NCI-H1048 (cell line): ENCODE measurements at regions not wholly inside any gene's neighbourhood (a gene's known extent, or its start where the extent isn't known, plus 50 kb on each side); places are given as distances from the start of the nearest gene placed in this dataset.

Source experiments
- DNase-seq: peaks from one replicate; lab custom pipeline; 2025; lab: John Stamatoyannopoulos, UW

DNA sequence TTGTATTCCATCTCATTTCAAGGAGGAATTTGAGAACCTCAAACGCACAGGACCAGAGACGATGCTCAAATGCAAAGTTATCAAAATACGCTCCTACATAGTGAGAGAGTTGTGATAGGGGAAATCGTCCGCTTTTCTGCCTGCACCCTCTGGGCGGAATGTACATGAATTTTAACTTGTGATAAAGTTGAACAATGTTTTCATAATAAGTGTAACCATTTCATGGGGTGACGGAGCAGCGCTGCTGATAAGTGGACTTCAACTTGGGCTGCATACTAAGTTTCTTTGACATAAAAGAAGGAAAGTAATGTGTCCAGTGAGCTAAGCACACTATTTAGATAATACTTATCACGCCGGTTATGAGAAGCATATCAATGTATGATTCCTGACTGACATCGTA, 497.5 kb upstream of the MGMT start:
- DNase-seq, result no peak

DNA sequence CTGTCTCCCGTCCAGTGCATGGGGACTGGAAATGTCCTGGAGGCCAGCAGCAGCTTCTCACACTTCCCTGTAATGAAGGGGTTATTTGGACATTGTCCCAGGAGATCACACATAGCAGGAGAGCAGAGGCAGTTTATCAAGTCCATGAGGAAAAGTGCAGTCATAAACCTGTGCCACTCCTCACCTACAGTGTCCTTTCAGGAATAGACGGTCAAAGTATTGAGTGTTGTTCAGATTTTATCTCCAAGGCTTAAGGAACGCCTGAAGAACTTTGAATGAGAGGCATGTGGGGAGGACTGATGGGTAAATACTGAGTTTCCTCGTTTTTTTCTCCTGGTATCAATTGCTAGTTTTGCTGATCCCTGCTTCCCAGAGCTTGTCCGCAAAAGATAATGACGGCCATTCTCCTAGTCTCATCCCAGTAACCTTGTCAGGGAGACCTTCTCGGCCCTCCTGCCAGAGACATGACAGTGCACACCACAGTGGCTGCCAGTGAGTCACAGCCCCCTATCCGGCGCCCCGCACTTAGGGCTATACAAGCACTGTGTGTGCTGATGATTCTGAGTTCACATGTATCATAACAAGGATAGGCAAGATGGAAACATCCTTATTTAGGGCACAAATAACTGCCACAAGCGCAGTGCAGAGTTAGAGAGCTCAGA, 495.5 kb upstream of the MGMT start:
- DNase-seq, result no peak

DNA sequence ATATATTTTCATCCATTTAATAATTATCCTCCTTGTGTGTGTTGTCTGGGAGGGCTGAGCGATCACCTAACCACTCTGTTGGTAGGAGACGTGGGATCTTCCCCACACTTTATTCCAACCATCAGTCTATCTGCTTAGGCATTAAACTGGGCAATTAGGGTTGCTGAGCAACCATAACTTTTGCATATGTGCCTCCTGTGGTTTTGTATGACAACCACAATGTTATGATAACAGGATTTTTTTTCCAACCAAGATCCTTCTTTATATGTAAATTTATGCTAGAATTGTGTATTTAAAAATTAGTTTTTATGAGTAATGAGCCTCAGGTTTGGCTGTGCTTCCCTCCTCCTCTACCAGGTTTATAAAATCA, 495.0 kb upstream of the MGMT start:
- DNase-seq, result no peak

DNA sequence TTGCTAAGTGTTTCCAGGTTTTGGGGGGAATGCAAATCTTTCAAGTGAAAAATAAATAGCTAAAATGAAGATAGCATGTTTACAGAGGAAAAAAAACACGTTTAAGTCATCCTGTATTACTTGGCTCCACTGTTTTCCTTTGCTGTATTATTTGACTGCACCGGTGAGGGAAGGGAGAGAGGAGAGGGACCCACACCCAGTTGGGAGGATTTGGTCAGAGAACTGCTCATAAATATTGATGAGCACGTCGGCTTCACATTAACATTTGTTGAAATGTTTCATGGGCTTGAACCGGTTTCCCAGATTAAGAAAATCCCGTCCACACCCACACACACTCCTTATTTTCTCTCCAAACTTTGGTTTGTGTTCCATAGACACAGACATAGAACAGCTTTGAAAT, 493.8 kb upstream of the MGMT start:
- DNase-seq, result no peak

DNA sequence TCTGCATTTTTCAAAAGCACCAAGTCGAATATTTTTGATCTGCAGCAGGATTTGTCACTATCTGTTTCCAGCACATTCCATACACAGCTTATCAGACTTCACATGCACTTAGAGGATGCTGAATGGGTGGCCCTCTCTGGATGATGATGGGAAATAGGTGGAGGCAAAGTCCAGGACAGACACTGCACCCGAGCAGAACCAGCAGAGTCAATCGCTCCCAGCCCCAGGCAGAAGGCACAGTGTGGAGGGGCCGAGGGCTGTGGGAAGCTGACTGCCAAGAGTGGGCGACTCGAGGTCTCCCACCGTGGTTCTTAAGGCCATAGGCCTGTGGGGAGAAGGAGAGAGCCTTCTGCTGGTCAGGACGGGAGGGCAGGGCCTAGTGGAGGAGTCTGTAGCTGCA, 490.2 kb upstream of the MGMT start:
- no peak for DNase-seq

DNA sequence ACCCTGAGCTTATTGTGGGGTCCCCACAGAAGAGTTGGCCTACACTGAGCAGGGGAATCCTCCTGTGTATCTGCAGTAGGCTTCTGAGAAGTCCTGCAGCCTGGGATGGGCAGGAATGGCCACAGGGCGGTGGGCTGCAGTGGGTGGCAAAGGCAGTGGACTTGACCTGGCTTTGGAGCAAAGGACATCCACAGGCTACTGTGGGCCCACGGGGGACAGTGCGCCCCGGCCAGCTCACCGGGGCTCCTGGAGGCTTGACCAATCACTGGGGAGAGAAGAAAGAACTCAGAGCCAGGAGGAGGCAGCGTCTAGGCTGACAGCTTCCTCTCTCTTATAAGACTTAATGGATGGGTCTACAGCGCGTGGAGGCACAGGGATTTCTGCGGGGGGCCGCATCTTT, 488.8 kb upstream of the MGMT start:
- DNase-seq, result no peak

DNA sequence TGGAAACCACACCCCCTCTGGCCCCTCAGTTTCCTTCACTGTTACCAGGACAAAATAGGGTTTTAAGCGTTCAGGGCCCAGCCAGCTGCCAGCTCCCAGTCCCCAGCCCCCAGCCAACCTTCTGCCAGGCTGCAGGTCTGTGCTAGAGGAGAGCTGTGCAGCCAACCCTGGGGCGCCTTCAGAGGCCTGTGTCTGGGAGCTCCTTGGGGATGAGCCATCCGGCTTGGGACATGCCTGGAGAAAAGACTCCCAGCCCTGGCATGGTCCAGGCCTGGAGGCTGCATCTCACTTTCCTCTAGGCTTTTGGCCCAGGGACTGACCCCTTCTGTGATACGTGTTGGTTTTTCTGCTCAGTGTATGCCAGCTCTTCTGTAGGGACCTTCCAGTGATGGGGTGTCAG, 487.6 kb upstream of the MGMT start:
- DNase-seq, result no peak

DNA sequence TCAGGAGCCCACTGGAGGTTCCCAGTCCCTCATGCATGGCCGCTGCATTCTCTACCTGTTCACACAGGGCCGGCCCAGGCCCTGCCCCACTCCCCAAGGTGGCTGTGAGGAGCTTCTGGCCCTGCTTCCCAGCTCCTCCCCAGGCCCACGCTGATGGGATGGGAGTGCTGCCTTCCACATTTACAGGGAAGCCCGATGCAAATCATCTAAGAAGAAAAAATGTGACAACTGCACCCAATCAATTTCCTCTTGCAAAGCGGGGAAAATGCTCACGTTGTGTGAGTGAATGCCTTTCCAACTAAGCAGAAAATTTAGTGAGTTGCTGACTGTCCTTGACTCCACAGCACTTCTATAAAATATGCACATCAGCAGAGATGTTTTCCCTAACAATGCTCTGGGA, 485.8 kb upstream of the MGMT start:
- DNase-seq, result no peak

DNA sequence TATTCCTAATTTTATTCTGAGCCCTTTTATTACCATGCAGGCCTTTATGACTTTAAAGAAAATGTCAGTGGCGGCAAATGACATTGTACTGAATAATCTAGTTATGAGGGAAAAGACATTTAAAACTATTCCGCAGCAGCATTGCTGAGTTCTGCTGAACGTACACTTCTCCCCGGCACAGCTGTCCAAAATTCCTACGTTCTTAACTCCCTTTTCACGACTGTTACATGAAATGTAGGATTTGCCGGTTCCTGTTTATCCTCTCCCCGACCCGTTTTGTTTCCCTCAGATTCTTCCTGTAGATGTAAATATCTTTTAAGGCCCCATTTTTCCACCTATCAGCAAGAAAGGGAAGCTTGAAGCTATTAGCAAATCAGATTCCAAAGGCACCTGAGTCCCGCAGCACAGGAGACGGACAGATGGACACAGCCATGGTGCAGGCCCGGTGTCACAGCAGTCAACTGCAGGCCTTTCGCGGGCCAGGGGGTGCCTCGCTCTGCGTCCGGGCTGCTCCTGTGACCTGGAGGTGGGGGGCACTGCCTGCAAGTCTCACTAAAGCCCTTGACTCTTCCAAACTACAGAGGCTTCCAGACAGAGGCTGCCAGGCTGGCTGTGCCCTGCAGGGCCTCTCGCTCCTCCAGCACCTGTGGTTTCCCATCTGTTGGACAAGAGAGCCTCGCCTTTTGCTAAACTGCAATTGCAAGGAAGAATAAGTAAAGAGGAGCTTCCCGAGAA, 485.0 kb upstream of the MGMT start:
- no peak for DNase-seq

DNA sequence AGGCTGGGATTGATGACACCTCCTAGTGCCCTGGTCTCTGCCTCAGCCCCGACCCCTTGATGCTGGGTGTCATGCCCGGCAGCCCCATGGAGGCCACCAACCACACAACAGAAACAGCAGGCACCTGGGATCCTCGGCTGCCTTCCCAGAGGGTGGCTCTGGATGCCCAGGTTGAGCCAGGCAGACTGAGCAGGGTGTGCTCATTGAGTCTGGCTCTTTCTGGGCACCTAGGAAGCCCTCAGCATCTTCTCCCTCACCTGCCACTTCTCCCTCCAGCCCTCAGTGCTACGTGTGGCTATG, 484.5 kb upstream of the MGMT start:
- DNase-seq, result no peak

DNA sequence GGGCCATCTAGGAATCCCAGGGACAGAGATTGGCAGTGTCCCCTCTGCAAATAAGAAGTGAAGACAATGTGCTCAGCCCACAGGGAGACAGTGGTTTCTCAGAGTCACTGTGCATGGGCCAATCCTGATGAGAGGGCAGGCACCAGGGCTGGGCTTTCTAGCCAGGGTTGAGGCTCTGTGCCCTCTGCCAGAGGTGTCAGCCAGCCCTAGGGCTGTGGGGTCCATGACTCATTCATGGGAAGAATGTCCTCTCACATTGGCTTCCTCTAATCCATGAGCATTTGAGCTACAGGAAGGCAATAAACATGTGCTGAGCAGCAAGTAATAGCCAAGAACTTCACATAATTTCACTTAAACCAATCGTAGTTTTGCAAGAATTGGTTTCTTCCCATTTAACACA, 482.0 kb upstream of the MGMT start:
- DNase-seq, result no peak

DNA sequence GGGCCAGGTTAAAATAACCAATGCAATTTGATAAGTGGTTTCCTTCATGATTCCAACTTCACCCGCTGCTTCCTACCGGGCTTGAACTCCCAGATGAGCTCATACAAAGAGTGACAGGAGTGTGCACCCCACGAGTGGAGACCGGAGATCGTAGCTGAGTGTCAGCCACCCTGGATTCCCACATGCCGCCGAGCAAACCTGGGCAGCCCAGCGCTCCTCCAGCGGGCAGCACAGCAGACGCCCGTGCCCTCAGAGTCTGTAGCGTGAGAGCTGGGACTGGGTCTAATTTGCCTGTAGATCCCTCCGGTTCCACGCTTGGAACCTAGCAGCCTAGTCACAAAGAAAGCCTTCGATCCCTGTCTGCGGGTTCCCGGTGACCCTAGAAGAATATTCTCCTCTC, 476.1 kb upstream of the MGMT start:
- no peak for DNase-seq

DNA sequence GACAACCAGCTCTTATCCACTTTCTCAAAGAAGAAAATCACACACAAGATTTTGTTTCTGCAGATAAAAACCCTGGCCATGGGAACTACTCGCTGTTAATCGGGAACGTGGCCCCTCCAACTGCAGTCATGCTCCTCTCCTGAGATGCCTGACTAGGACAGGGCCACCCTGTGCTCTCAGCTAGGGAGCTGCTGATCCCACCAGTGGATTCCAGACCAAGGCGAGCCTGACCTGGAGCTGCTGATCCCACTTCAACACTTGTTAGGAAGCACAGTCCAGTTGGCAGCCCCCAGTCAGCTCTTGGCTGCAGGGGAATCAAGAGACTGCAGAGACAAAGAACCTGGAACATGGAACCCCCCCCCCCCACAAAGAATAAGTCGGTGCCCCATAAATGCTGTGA, 474.3 kb upstream of the MGMT start:
- DNase-seq, result no peak

DNA sequence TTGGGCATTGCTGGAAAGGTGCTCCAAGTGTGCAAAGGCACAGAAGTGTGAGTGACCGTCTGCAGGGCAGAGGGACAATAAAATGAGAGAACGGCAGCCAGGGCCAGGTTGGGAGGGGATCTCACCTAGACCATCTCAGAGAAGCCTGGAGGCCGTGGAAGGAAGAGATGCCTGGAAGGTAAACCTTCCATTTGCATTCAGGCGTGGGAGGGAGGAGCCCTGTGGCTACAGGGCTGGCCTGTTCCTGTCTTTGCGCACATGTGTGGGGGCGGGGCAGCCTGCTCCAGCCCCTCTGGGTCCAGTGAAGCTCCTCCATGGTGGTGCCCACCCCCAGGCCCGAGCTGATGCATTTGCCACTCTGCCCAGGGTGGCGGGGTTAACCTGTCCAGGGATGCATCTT, 473.6 kb upstream of the MGMT start:
- DNase-seq, result no peak

DNA sequence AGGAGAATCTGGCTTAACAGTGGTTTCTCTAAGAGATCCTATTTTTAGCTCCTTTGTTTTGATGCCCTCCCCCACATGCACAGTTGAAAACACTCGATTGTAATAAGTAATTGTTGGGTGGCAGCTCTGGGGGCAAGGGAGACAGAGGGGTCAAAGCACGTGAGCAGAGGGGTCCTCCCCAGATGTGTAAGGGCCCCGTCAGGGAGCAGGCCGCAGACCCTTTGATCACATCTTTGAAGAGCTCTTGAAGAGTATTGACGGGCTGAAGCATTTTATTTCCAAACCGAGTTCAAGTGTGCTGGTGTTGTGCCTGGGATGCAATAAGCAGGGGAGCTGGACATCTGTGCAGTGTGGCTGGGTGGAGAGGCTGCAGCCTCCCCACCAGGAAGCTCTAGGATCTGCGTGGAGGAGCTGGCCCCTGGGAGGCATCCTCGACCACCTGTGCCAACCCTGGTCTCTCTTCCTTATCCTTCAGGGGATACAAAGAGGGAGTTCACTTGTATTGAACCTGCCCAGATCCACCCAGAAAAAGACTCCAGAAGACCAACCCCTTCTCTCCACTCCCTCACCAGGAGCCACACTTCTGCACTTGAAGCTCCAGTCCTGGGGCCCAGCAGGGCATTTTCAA, 473.0 kb upstream of the MGMT start:
- DNase-seq, result no peak

DNA sequence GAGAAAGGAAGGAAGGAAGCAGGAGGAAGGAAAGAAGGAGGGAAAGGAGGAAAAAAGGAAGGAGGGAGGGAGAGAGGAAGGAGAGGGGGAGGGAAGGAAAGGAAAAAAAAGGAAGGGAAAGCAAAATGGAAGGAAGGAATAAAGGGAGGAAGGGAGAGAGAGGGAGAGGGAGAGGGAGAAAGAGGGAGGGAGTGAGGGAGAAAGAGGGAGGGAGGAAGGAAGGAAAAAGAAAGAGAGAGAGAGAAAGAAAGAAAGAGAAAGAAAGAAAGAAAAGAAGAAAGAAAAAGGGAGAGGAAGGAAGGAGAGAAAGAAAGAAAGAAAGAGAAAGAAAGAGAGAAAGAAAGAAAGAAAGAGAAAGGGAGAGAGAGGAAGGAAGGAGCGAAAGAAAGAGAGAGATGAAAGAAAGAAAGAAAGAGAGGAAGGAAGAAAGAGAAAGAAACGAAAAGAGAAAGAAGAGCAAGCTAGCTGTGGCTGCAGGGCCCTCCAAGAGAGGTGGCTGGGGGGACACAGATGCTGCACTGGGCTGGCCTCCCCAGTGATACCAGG, 472.4 kb upstream of the MGMT start:
- no peak for DNase-seq

DNA sequence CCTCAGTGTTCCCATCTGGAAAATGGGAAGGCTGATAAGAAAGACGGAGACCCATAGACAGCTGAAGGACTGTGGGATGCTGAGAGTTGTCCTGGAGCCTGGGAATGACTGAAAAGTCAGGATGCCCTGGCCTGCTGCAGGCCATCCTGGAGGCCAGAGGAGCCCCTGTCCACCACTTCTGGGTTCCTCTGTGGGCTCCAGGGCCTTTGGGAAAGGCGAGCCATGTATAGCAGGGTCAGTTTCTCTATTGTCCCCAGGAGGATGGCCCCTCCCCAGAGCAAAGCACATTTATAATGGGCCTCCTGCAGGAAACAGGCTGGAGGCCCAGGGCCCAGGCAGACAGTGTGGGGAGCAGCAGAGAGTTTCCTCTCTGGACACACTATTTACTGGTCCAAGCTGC, 471.4 kb upstream of the MGMT start:
- DNase-seq, result no peak

DNA sequence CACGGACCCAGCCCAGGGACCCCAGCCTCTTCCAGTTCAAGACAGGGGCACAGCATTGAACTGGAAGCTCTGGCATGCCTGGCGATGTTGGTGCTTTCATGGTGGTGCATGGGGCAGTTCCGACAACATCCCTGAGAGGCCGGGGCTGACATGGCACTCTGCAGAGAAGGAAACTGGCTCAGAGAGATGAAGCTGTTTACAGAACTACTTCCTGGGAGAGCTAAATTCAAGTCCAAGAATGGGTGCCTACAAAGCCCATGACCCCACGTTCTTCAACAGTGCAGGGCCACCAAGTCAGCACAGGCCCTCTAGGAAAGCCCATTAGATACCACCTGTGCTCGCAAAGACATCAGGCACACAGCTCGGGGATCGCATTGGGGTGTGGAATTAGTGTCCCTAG, 470.9 kb upstream of the MGMT start:
- no peak for DNase-seq

DNA sequence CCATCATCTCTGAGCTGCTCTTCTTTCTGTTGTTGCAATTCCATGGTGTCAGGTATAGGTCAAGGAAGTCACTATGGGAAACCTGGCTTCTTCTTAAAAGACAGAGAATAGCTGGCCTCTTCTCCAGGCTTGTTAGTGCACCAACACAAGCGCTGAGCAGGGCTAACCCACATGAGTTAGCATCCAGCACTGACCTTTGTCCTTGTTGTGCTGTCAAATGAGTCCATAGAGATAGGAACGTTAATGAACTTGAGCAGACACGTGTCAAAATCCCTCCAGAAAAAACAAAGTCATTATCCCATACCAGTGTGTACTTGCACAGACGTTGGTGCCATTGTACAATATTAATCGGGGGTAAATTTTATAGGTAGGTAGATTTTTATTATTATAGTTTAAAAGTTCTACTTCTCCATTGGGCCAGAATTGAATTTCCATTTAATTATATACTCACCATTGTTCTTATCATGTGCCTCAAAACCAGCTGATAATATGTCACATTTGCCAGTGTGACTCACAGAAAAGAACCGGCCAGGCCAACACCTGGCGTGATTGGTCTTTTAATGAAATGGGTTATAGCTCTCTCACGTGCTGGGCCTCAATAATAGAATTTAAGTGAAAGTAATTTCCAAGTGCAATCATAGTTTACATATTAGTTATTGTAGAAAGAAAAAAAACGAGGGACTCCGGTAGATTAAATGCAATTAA, 468.8 kb upstream of the MGMT start:
- no peak for DNase-seq

DNA sequence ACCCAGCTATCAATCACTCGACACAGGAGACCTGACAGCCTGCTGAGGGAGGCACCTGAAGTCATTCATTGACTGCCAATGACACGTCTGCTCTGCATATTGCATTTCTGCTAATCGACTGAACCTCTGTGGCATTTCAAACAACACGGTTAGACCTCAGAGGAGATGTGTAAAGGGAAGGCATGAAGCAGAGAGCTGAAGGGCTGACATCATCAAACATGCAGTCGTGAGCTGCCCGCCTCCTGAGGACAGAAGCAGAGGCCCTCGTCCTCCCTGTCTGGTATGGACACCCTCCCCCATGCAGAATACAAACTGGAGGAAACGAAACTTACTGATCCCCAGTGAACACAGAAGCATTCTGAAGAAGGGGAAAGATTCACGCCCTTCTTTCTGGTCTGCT, 462.6 kb upstream of the MGMT start:
- DNase-seq, result no peak

DNA sequence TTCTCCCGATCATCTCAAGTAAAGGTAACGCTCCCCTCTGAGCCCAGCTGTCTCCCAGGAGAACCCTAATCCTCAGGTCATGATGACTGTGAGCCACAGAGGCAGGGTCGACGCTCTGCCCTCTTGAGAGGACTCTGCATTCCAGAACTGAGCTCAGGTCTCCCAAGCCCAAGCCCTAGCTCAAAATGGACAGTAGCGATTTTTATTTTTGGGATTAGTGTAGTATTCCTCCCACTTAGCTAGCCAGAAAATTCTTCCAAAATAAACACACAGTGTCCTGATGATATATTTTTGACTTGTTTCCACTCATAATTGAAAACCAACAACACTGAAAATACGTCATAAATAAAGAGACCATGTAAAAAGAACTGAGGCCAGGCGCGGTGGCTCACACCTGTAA, 462.0 kb upstream of the MGMT start:
- DNase-seq, result no peak

DNA sequence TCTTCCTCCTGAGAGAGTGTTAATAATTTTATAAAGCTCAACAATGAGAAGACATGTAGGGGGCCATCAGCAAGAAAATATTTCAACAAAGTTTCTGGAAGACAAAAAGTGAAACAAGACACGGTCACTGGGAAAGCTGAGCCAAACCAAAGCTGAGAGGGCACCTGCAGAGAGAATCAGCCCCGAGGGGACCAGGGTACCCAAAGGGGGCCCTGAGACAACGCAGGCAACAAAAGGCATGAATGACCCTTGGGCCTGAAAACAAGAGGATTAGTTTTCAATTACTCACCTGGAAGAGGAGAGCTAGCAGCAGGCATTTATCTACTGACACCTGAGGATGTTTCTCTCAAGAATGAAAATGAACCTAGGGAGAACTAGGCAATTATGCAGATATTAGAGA, 461.2 kb upstream of the MGMT start:
- DNase-seq, result no peak

DNA sequence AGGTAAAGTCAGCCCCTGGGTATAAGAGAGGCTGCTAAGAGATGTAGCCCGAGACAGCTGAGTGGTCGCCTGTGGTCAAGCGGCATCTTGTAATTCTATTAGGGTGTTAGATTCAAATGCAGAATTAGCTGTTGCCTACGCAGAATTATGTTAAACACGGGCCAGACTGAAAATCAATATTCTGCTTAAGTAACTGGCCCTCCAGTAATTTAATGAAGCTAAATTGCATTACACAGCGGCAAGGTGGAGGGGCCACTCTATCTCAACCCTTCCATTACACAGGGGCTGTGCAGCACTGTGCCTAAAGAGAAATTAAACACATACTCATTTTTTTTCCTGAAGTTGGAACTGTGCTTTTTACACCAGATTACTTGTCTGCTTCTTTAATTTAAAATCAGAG, 448.5 kb upstream of the MGMT start:
- DNase-seq, result no peak
